Middle frontal gyrus (tissue), 1 donor: ENCODE measurements at regions not wholly inside any gene's neighbourhood (a gene's known extent, or its start where the extent isn't known, plus 50 kb on each side); places are given as distances from the start of the nearest gene placed in this dataset.
"Not testable (repeated sequence)": the region's sequence is repeated elsewhere in the genome, so short reads cannot be mapped to it uniquely, and the experiment has no call there.

ENCODE experiments used
- DNase-seq: peaks from one replicate; pipeline ENCODE4 v3.0.0-alpha.2; 2015; ENCODE audit warnings: low spot score; ENCODE audit errors: extremely low spot score

GRCh38 chr6:60670036-60670435 lies 1616.0 kb downstream of the KHDRBS2 start:
- DNase-seq = no peak

GRCh38 chr6:60668428-60668827 lies 1617.6 kb downstream of the KHDRBS2 start:
- DNase-seq = no peak

GRCh38 chr6:60663199-60663598 lies 1622.8 kb downstream of the KHDRBS2 start:
- not testable (repeated sequence) for DNase-seq

GRCh38 chr6:60643870-60644269 lies 1642.2 kb downstream of the KHDRBS2 start:
- no peak for DNase-seq

- DNase-seq = not testable (repeated sequence)
Measured at GRCh38 chr6:60639185-60639584, 1646.8 kb downstream of the KHDRBS2 start.
